DMS53 treated with DMSO at 0.1 percent for 48 hours (cell line): ENCODE measurements at regions not wholly inside any gene's neighbourhood (a gene's known extent, or its start where the extent isn't known, plus 50 kb on each side); places are given as distances from the start of the nearest gene placed in this dataset.

Experiments used
- DNase-seq: peaks from one replicate; lab custom pipeline; 2025; ENCODE audit not compliant: unreplicated experiment; lab: John Stamatoyannopoulos, UW

DNA sequence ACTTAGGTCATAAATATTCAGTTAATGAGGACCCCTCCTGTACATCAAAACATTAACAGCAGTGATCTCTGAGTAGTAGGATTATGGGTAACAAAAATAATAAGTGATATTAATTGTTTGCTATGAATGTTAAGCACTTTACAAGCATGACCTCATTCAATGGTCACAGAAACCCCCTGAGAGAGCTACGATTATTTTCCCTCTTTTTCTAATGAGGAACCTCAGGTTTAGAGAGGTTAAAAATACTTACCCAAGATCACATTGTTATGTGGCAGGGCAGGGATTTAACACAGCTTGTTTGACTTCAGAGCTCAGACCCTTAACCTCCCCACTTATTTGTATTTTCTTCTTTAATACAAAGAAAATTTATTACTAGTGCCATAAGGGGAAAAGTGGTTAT is 228.2 kb downstream of the TBL1XR1 start:
- no peak for DNase-seq

DNA sequence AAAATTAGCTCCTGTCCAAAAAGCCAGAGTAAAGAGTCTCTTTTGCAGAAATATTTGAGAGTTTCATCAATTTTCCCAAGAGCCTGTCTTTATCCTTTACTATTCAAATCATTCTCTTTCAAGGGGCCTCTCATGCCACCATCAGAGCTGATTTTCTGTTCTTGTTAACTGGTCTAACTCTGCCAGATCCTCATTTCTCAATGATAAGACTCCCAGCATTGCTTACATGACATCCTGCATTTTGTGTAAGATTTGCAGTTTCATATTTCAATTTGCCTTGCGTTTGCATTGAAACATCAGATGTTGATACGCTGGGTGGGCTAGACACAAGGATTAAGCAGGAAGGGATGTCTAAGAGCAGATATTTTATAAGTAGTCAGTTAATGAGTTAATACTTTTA is 228.7 kb downstream of the TBL1XR1 start:
- no peak for DNase-seq

DNA sequence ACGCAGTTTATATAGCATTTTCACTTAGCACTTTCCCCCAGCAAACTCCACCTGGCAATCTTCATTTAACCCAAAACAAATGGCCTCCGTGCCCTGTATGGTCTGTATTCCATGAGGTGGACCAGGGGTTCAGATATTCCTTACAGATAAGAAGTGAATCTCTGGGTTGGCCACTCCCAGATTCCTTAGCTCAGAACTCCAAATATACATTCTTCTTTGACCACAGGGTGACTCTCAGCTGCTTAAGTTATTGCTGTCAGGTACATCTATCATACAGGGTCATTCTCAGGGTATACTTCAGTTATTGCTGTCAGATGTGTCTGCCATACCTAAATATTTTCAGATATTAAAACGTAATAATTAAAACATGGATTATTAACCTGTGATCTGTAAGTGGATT is 229.8 kb downstream of the TBL1XR1 start:
- DNase-seq = no peak

DNA sequence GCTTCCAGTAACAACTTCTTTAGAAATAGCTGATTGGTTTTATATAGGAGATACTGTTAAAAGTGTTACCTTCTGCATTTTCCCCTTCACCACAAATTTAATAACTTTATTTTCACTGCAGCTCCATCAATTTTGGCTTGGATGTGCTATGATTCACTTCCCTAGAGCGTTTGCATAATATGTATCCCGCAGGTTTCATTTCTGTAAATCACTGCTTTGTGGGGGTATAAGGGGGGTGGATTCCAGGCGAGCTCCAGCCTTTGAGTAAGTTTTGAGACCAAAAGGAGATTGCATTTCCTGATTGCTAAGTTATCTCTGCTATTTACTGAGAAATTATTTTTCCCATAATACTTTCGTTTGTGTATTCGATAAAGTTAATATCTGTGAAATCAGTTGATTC is 232.6 kb downstream of the TBL1XR1 start:
- DNase-seq = no peak

DNA sequence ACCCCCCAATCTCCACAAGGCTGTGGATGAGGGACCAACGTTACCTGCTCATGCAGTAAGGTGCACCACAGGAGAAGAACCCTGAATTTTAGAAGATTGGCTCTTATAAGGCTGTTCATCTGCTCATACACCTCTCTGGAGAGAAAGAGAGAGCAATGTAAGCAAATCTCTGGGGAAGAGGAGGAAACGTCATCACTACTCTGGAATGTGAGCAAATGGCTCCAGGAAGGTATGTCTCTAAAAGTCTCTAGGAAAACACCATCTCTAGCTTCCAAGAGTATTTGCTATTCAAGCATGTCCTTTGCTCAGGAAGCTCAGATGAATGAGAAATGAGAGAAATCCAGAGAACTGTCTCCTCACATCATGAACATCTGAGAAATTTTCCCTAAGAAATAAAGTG is 235.4 kb downstream of the TBL1XR1 start:
- peak; percentile 19 for DNase-seq

DNA sequence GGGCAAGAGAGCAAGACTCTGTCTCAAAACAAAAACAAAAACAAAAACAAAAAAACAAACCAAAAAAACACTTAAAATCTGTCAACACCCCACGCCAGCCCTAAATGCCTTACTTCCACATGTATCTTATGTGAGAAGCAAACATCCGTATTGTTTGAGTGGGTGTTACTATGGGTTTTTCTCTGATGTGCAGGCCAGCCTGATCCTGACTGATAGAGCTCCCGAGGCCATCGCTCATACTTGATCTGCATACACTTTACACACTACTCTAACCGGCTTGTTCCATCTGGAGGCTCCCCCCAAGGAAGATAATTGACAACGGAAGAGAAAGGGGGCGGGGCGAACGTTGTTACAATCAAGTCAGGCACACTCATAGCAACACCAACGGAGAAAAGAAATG is 237.4 kb downstream of the TBL1XR1 start:
- no peak for DNase-seq

DNA sequence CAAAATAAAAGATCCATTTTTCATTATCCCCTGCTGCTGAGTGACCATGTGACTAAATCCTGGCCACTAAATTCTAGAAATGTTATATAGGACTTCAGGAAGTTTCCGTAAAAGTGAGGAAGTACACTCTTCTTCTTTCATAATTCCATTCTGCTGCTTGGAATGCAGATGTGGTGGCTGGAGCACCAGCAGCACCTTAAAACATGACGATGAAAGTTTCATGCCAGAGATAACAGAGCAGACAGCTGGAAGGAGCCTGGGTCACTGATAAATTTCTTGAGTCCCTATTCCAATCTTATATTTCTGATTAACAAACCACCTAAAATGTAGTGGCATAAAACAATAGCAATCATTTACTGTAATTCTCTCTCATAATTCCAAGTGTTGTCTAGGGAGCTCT is 238.7 kb downstream of the TBL1XR1 start:
- DNase-seq = no peak

DNA sequence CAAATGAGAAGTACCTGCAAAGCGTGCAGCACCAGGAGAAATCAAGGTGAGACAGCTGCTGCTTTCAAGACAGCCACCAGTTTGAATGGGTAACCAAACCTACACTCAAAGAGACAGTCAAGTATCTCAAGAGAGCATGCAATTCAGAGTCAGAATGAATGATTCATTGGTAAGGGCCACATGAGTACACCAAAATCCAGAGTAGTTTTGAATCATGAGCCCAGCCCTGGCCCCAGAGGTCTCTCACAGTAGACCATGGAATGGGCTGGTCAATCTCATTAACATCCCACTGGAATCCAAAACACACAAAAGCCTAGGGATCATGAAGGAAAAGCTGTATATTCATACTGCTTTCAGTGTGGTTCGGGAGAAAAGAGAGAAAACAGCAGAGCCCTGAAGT is 242.8 kb downstream of the TBL1XR1 start:
- no peak for DNase-seq

DNA sequence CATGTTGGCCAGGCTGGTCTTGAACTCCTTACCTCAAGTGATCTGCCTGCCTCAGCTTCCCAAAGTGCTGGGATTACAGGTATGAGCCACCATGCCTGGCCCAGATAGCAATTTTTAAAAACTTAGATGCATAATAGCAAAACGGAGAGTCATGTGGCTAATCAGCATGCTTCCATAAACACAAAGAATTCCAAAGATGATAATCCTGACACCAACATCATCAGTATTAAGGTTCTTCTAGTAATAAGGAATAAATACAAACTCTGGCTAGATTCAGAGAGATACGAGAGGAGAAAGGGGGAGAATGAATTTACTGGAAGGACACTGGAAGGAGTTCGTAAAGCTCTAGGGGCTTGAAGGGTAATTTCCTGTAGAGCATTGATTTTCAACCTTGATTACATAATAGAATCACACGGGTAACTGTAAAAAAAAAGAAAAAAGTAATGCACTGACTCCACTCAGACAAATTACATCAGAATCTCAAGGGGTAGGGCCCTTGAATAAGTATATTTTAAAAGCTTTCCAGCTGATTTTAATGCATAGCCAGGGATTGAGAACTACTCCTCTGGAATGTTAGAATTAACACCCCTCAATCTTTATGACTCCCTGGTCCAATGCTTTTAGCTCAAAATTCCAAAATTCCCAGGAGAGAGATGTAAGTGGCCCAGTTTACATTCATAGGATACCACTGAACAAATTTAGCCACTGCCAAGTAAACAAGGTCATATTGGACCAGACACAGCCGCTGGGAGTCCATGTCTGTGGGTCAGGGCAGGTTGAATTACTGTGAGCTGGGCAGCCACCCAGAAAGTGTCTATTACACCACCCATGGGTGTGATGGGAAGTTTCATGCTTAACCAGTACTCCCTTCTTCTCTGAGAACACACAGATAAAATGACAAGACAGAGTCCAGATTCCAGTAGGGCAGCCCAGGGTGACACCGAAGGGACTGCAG is 243.9 kb downstream of the TBL1XR1 start:
- no peak for DNase-seq

DNA sequence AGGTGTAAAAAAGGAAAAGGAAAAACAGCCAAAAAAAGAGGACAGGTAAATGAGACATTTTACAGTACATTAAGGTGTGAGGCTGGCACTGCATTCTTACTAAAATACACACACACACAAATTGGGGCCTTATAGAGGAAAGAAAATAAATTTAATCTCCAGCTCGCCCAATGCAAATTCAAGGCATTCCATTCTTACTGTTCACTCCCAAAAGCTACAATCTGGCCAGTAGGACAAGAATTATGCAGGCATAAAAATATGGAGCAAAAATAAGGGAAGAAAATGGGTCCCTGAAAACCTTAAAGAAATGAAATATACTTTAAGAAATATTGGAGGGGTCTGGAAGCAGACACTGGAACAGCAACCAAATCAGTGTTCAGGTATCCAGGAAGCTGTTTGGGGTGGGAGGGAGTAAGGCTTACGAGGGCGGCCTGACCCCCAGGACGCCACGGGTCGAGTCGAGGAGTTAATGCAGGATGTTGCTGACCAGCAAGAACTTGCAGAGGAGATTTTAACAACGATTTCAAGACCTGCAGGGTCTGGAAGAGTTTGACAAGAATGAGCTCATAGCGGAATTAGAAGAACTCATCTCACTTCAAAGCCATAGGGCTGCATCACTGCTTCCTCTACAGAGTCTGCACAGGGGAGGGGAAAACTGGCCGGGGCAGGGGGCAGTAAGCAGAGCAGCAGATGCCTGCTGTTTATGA is 245.5 kb downstream of the TBL1XR1 start:
- DNase-seq = no peak

DNA sequence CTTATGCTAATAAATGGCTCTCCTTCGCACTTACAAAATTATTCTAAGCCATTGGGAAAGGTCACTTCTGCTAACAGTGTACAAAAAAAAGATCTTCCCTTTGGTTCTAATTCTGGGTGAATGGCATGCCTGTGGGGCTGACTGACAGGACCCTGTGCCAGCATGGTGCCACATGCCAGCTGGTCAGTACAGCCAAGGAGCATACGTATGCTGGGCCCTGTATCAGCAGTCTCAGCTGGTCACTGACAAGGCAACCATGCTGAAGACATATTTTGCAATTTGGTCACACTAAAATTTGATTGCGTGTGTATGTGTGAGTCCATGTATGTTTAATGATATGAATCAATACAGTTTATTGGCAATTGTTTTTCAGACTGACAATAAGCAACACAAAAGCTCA is 246.1 kb downstream of the TBL1XR1 start:
- no peak for DNase-seq

DNA sequence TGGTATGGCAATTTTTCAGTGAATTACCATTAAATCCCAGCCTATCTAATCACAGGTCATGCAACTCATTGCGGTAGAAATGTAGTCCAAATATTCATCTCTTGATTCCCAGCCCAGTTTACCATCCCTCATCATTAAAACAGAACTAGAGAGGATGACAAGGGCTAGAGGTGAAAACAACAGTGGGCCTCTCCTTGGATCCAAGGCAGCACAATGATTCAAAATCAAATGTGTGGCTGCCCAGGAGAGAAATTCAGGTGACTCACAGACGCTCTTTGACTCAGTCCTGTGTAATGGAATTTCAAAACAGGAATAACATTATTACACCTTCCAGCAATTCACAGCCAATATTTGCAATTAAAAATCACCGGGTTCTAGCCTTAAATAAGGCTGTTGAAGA is 246.5 kb downstream of the TBL1XR1 start:
- no peak for DNase-seq

DNA sequence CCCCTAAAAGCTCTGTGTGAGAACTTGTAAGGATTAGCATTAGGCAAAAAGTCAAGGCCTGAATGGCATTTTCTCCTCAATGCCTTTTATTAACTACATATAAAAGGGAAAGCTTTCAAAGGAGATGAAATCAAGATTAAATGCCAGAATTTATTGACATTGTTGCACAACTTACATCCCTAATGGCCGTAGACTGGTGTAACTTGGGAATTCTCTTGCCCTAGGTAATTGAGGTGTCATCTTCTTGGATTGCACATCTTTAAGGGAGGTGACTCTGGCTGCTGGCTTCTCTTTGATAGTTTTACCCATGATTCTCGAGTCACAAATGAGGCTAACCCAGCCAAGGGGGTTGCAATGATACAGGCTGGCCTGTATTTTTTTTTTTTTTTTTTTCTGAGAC is 249.1 kb downstream of the TBL1XR1 start:
- no peak for DNase-seq

DNA sequence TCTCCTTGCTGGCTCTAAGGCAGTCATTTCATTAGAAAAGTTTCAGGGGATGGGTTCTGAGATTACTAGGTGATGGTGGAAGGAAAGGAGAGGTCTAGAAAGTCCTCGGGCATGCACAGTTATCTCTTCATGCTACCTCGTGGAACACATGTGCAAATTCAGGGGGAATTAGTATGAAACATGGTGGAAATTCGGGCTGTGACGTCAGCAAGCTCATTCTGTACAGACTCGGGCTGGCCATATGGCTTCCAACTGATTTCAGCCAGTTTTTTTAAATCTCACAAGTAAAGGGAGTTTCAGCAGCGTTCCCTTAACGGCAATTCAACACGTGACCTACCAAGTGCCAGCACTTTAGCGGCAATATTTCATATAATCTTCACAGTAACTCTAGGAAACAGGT is 251.1 kb downstream of the TBL1XR1 start:
- DNase-seq = no peak

DNA sequence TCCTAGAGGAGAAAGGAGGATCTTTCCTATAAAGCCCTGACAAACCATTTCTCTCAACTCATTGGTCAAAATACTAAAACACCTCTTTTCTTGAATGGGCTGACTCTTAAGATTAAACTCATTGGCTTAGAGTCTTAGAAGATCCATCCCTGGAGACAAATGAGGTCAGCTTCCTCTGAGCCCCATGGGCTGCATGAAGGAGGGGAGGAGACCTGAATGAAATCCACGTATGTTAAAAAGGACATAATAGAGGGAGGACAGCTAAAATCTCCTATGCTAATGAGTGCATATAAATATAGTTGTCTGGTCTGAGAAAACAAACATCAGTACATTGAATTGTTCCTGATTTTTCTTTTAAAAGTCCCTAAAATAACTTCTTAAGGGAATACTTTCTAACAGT is 255.0 kb downstream of the TBL1XR1 start:
- no peak for DNase-seq

DNA sequence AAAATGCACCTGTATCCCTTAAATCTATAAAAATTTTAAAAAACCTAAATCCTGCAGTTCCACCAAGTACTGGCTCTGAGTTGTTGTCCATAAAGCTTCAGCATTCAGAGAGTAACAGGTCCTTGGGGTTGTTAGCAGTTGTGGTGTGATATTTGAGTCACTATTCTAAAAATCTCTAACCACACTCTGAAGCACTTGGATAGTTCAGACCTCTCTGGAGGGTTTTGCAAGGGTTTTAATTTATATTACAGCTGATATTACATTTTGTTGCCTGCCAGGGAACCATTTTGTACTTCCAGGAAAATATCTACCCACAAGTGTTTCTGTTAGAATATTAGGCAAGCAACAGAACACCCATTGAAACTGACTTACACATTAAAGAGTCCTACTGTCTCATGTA is 255.6 kb downstream of the TBL1XR1 start:
- DNase-seq = no peak

DNA sequence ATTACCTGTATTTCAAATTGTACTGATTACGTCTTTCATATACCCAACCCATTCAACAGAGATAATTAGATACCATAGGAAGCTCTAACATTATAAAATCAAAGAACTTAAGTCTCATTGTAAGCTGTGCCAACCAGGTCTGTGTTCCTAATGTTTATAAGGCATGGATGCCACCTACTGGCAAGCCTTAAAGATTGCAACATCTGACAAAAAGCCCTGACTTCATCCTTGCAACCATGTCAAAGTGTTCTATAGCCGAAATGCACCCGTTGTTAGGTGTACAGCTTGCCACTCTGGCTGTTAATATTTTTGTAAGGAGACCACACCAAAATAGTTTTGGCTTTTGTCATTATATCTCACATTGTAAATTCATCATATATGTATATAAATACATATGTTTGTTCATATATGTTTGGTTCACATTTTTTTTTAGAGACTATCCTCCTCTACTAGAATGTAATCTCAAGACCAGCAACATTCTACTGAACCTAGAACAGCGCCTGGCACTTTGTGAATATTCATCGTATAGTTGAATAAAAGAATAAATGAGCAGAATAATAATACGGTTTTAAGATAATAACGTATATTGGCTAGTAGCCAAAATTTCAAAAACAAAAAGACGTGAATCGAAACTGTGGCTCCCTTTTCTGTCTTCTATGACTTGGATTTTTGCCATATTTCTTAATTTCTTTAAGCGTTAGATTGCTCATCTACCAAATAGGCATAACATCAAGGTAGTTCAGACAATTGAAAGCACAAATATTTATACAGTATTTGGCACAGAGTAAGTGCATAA is 258.1 kb downstream of the TBL1XR1 start:
- DNase-seq = peak; percentile 73

DNA sequence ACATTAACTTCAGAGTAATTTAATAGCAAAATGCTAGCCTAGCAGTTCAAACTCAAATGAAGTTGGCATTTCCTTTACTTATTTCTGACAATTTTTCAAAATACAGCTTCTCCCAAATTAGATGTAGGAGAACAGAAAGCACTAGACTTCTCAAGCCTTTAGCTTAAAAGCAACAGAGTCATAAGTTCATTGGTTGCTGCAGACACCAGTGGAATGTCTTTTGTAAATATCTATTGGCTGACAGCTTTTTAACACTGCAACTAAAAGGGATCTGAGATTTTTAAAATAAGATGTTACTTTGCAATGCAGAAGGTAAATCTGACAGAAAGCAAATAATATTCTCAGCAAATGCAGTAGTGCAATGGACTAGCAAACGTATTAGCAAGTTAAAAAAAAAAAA is 259.3 kb downstream of the TBL1XR1 start:
- no peak for DNase-seq

DNA sequence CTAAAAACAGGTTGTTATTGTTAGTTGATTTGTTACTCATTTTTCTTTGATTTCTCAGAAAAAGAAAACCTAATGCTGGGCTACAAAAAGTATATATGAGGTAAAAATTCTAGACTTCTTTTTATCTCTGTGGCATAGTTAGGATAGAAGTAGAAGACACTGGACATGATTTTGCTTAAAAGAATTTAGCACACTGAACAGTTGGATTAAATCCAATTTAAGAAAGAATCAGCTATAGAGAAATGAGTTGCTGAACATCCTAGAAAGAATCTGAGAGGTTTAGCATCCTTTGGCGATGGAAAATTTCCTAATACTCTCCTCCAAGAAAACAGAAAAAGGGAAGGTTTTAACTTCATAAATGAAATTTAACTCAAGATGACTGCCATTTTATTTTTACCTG is 259.7 kb downstream of the TBL1XR1 start:
- DNase-seq = no peak

DNA sequence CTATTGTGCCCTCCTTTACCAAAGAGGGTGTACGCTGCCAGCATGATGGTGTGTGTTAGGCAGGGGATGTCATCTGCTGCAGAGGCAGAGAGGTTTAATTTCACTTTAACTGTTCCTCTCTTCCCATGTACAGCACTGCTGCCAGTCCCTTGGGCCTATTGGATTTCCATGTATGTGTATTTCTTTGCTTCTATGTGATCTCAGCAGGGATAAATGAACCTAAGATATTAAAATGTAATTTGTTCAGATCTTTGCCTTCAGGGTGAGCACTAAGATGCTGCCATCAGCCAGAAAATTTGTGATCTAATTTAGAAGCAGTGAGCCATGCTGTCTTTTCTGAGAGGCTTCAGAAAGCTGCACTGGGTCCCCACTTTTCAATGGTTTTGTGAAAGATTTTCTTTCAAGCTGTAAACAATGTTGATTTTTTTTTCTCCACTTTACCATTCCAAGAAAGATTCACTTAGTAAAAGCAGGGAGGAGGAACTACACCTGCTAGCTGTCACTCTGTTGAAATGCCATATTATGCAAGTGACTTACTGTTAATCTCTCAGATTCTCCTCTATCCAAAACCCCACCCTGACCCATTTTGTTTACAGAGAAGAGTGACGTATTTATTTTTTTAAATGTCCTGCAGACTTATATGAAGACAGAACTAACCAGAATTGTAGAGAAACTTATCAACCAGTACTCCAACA is 261.9 kb downstream of the TBL1XR1 start:
- DNase-seq = no peak

DNA sequence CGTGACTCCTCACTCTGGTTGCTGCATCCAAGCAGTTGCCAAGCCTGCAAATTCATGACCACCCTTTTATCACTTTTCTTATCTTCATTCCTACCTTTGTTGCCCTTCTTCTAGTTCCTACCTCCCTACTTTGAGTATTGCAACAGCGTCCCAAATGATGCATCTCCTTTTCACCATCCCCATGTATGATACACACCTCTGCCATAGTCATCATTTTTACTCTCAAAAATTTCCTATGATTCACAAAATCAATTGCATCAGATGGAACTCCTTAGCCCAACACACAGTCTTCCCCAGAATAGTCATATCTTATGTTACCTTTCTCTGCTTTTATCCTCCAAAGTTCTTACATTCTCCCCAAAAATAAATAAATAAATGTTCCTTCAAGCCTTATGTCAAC is 262.6 kb downstream of the TBL1XR1 start:
- no peak for DNase-seq
